SKM-1 (cell line): ENCODE measurements at regions not wholly inside any gene's neighbourhood (a gene's known extent, or its start where the extent isn't known, plus 50 kb on each side); places are given as distances from the start of the nearest gene placed in this dataset.

Source experiments
- DNase-seq: peaks from one replicate; lab custom pipeline; 2025; ENCODE audit not compliant: unreplicated experiment; lab: John Stamatoyannopoulos, UW

DNA sequence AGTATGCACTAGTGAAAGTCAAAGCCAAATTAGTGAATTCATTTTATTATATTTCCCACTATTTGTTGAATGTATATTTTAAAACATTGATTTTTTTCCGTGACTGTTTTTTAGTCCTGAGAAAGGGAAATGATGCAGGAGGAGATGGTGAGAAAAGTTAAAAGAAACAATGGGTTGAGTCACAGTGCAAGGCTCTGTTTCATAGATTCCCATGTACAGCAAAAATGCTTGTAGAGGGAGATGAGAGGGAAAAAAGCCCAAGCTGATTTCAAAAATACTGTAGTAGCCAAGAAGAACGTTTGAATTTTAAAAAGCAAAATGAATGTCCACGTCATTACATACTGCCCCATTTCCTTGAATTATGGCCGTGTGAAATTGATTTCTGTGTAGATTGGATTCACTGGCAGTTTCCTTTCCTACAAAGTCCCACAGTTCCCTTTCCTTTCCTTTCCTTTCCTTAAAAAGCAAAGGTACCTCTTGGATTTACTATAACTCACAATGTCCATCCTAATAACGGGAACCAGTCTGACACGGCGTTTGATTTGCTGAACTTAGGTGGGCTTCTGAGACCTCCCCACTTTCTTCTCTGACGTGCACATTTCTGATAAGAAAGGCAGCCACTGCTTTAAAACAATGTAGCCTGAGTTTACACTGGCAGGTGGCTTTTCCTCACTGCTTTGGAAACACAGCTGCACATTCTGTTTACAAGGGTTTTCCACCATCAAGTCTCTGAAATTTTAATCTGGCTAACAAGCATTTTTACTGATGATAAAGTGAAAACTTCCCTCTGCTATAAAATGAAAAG is 63.7 kb downstream of the SPCS3 start:
- DNase-seq: no peak

DNA sequence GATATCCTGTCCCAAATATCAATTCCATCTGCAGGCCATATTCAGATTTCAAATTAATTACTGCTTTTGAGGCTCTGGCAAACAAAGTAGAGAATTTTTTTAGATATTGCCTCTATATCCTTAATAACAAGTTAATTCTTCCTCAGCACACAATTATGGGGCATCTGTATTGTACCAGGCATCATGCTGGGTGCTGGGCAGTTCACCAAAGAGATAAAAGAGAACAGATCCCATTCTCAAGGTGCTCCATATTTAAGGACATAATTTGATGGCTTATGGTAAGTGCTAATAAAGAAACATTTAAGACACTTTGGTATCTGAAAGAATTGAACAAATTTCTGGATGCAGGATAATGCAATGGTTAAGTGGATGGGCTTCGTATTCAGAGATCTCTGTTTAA is 65.8 kb downstream of the SPCS3 start:
- DNase-seq: no peak

DNA sequence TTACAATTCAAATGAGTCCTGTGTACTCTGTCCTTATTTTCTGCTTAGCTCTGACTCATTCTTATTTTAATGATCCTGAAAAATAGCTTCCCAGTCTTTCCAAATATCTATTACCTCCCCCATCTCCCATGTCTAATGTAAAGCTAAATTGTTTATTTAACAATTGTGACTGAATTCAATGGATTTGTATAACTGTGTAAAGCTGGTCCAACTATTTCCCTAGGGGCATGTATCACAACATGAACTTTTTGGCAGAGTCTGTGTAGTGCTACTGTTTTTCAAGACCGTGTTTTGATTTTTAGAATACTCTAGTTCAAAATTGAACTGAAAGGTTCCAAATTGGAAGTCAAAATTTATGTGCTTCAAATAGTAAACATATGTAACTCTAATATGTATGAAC is 67.8 kb downstream of the SPCS3 start:
- no peak for DNase-seq

DNA sequence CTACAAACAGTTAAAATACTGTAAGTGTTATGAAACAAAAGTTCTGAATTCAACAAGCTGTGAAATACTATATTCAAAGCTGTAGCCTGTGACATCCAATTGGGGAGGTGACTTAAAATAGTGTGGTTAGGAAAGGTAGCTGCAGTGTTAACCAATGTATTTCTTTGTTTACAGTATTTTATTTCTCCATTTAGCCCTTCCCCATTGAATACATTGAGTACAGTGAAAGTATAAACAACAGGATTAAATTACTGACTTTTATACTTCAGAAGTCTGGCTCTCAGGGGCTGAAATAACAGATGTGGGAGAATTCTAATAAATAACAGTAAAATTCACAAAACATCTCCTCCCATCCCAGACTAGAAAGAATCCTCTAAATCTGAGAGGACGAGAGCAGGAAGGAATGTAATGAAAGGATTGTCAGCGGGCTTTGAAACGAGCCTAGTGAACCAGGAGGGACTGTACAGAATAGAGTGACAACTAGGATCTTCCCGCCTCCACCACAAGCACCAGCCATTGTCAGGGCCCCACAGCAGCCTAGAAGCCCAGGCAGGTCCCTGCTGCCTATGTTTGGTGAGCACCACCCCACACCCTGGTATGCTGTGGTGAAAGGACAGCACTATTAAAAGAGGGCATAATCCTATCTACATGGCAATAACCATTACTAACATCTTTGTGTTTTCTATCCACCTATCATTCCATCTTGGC is 73.7 kb downstream of the SPCS3 start:
- no peak for DNase-seq

DNA sequence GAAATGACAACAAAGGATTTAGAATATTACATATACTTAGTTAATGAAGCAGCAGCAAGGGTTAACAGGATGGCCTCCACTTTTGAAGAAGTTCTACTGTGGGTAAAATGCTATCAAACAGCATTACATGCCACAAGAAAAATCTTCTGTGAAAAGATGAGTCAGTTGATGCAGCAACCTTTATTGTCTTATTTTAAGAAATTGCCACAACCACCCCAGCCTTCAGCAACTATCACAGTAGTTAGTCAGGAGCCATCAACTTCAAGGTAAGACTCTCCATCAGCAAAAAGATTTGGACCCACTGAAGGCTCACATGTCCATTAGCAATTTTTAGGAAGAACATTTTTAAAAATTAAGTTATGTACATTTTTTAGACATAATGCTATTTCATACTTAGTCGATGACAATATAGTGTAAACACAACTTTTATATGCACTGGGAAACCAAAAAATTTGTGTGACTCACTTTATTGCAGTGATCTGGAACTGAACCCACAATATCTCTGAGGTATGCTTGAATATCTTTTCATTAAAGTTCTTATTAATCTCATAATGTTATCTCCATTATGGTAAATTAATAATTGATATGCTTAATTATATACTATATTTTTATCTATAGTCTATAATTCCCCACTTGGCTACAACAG is 81.2 kb downstream of the SPCS3 start:
- DNase-seq: no peak

DNA sequence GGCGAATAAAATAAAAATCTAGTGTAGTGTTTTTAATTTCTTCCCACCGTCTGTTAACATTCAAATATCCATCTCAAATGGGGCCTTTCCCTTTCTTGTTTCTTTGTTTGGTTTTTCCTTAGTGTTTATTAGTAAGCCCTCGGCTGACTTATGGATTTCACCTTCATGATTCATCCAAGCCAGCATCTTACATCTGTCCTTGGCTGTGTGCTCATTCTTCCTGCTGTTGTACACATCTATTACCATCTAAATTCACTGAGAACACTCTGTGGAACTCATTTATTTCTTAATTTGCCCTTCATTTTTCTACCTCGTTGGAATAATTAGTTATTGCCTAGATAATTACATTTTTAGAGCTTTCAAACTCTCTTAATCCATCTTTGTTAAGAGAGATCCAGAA is 84.9 kb downstream of the SPCS3 start:
- DNase-seq: no peak

DNA sequence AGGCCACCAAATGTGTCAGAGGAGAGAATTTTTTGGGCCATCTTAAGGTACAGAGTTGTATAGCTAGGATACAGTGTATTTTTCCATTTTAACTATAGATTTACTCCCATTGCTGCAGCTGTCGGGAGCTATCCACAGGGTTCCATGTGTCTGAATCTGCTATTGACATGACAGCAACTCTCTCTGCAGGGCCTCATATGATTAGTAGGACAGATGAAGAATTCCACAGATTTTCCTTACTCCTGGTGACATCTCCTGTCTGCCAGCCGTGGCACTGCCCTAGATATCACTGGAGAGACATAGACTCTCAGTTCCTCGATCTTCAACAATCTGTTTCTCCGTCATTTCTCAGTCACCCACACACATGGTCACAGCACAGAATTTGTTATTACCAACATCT is 86.5 kb downstream of the SPCS3 start:
- no peak for DNase-seq

DNA sequence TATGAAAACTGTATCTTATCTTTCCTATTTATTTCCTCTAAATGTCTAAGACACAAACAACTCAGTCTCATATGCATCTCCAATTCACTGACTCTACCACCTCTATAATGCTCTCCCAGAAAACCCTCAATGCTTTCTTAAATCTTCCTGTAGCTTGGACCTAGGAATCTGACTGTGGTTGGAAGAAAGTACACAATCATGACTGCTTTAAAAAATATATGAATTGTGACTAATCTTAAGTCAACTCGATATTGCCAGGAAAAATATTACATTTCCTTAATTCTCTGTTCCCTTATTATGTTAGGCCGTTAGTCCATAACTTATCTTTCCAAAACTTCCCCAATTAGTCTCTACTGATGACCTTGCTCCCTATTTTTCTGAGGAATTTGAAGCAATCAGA is 87.0 kb downstream of the SPCS3 start:
- DNase-seq: no peak

DNA sequence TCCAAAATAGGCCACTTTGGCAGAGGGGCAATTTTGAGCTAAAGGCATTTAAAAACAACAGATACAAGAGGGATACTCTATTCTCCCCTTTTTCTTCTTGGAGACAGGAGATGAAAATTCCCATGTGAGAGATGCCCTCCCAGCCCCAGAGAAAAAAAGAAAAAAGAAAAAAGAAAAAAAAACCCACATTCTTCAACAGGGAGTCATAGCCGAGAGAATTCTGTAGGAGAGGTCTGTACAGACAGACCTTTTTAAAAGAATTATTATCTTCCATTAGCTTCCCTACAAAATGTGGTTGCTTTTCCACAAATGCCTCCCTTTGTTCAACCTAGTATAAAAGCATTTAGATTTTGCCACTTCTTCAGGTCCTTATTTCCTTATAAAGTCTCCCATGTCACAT is 89.9 kb downstream of the SPCS3 start:
- no peak for DNase-seq

DNA sequence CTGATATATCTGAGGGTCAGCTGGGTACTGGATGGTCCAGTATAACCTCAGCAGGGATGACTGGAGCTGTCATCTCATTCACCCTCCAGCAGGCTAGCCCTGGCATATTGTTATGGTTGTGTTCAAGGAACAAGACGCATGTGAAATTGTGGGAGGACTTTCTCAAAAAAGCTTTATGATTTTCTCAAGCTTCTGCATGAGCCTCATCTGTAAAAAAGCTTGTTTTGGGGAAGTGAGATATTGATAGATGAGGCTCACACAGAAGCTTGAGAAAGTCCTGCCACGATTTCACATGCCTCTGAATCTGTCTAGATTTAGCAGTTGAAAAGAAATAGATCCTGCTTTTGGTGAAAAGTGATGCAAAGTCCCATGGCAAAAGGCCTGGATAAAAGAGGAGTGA is 93.4 kb downstream of the SPCS3 start:
- DNase-seq: no peak

DNA sequence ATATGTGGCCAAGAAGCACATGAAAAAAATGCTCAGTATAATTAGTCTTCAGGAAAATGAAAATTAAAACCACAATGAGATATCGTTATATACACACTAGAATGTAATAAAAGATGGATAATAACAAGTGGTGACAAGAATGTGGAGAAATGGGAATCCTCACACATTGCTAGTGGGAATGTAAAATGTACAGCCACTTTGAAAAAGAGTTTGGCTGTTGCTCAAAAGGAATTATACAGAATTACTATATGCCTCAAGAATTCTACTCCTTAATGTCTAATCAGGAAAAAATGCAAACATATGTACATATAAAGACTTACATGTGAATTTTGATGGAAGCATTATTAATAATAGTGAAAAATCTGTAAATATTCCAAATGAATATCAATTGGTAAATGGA is 102.2 kb downstream of the SPCS3 start:
- DNase-seq: no peak

DNA sequence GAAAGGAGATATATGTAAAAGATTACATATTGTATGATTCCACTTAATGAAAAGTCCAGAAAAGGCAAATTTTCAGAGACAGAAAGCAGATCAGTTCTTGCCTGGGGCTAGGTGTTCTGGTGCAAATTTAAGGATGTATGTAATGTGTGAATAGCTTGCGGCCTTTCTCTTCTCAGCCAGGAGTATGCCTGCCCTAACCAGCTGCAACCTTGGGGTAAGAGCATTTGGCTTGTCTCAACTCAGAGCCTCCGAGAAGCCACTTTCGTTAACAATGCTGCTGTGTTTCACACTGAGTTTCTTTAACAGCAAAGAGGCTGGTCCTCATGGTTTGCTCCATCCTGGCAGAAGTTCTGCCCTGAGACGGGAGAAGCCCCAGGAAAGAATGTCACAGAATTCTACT is 102.7 kb downstream of the SPCS3 start:
- no peak for DNase-seq

DNA sequence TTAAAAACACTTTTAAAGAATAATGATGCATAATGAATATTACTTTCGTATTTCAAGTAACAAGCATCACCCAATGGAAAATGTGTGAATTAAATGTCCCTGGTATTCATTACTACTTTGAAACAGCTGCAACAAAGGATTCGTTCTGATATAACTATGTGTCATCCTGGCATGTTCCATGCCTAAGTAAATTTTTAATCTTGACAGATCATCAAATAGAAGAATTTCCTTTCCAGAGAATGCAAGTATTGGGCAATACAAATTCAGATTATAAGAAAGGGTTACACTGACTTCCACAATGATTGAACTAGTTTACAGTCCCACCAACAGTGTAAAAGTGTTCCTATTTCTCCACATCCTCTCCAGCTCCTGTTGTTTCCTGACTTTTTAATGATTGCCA is 105.3 kb downstream of the SPCS3 start:
- DNase-seq: no peak

DNA sequence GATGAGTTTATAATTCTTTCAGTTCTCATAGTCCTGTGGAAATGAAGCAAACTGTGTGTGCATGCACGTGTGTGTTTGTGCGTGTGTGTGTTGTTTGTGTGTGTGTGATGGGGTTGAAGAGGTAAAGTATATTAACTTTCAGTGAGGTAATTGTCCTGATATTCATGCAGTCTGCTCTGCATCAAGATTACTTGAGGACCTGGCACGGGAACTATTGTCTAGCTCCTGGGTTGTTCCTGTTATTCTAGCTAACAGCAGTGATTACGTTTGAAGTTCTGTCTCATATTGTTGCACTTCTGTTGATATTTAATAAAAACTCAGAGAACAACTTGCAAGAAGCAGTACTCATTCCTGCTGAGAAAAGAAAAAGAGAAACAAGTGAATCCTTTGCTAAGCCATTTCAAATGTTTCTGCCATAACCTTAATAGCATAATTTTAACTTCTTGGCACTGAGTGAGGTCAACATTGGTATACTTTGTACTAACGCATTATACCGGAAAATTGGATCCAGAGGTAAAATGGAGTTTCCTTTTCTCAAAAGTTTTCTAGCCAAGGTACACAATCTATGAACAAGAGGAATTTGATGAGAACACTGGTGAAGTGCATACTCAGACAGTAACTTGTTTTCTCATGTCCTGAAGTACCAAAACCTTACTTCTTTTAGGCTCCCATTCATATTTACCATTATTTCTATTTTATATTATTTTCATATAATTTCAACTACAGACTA is 113.2 kb downstream of the SPCS3 start:
- DNase-seq: no peak

DNA sequence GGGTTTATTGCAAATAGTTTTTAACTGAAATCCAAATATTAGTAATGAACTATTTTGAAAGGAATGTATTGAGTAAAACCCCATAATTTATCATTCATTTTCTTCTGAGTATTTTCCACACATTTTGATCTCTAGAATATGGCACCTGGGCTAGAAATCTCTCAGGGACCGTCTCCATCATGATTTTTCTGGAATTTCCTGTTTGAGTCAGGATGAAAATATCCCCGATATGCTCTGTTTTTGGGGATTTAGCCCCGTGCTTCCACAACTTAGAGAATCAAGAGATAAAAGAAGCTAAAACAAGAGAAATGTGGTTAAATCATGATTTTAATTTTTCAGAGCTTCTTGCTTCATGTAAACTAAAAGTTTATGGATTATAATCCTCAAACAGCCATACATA is 114.2 kb downstream of the SPCS3 start:
- DNase-seq: no peak

DNA sequence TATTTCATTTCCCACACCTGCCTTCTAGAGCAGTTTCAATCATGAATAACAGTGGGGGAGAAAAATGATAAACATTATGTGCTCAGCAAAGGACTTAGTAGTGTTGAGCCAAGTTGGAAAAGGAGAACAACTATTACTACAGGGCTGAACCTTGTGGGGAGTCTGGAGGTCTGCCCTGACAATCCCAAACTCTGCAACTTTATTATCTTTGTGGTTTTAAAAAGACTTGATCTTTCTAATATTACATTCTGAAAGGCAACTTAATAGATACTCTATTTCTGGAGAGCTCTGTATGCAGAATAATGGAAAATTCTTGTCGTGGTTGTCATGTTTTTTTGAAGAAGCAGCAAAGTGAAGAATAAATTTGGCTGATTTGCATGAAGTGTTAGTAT is 116.1 kb downstream of the SPCS3 start:
- no peak for DNase-seq

DNA sequence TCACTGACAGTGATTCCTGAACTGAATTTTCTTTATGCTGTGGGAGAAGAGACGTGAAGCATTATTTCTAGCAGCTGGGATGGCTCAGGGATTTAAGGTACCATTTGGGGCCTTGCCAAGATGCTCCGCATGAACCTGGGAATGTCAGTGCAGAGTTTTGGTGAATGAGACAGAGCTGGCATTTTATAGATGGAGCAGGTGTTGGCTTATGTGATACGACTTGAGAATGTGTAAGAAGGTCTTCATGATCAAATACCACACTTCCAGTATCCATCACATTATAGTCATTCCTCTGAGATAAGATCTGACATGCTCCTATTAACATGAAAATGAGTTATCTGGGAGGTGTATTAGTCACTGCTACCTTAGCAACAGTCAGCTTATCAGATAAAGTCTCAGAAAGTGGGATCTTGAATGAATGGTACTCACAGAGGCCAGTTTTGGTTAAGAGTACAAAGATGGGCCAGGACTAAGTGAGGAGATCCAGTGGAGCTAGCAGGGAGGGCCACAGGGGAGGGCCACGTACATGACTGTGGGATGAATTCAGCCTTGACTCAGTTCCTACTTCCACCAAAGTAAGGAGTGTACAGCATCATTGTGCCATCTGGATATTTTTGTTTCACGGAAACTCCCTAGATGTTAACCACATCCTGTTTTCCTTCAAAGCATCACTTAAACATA is 116.7 kb downstream of the SPCS3 start:
- DNase-seq: no peak

DNA sequence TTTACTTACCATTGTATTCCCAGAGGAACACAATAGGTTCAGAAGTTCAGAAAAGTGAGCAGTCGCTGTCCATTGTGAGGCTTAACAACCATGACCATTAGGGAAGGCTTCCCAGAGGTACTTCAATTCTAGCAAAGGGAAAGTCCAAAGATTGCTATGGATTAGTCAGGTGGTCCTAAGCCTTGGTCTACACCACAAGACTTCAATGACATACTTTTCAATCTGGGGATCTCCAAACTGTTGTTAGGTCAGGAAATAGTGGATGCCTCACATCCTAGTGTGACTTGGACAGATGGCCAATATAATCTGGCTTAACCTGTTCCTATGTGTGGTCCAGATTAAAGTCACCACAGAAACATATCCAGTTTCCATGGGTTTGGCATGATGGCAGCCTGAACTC is 118.0 kb downstream of the SPCS3 start:
- DNase-seq: no peak

DNA sequence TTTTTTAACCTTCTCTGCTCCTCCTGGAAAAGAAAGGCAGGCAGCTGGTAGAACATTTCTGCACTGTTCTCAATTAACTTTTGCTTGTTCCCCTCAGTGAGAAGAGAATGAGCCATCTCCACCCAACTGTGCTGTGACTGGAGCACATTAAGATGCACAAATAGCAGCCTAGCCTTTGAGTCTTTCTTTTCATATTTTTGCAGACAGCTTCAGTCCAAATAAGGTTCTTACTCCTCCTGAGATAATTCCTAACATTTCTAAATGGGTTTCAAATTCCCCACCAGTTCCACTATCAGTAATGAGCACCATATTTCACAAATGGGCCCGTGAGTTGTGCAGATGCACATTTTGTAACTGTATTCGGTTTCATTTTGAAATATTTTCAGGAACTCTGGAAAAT is 118.6 kb downstream of the SPCS3 start:
- no peak for DNase-seq

DNA sequence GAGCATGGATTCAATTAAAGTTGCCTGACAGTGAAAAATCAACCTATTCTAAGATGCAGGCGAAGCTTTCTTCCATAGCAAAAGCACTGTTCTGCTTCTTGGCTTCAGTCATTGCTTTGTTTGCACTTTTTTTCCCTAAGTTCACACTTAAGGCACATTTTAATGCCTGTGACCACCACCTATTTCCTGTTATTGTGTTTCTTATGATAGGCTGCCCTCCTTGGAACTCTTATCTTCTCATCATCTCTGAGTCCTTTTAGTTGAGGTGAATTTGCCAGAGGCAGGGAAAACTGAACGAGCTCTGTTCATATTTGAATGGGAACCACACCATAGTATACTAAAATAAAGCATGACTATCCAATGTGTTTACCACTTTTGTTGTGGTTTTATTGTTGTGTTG is 119.8 kb downstream of the SPCS3 start:
- no peak for DNase-seq

DNA sequence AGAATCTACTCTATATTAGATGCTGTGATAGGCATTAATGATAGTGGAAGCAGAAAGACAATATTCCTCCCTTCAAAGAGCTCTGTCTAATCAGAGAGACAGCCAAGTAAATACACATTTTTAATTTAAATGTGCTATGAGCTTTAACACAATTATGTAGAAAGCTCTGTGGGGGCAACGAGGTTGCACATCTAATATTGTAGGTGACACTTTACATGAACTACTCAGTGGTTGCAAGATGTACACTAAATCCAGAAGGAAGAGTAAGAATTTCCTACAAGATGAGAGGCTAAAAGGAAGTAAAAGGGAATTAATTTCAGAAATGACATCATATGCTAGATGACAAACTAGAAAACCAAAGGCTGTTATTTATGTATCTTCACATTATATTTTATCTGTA is 120.9 kb downstream of the SPCS3 start:
- no peak for DNase-seq
